HFFc6 (cell line): ENCODE measurements at regions not wholly inside any gene's neighbourhood (a gene's known extent, or its start where the extent isn't known, plus 50 kb on each side); places are given as distances from the start of the nearest gene placed in this dataset.

ENCODE experiments used
- DNase-seq: peaks from one replicate; pipeline ENCODE4 v3.0.0-alpha.2; 2018
- H3K27ac Mint-ChIP-seq: 2 replicates; pipeline ENCODE4 v1.8.0; 2020; ENCODE audit warnings: mild to moderate bottlenecking, mixed read lengths
- H3K27me3 Mint-ChIP-seq: 2 replicates; pipeline ENCODE4 v1.8.0; 2021; ENCODE audit warnings: mild to moderate bottlenecking, moderate library complexity, mixed read lengths; ENCODE audit not compliant: insufficient read depth
- H3K36me3 Mint-ChIP-seq: 2 replicates; pipeline ENCODE4 v1.8.0; 2021; ENCODE audit warnings: low read depth, mixed read lengths
- H3K4me1 Mint-ChIP-seq: 2 replicates; pipeline ENCODE4 v1.8.0; 2020; ENCODE audit warnings: low read depth, mixed read lengths
- H3K4me3 Mint-ChIP-seq: 2 replicates; pipeline ENCODE4 v1.8.0; 2020; ENCODE audit warnings: mild to moderate bottlenecking, moderate library complexity, mixed read lengths
- H3K9me3 Mint-ChIP-seq: 2 replicates; pipeline ENCODE4 v1.8.0; 2020; ENCODE audit warnings: mild to moderate bottlenecking, mixed read lengths
- TF ChIP-seq, protein P1 (sequence below): fragments of 200-600 bp; sonication (generic); IDR thresholded peaks from 2 replicates; pipeline ENCODE4 v1.5.0; 2021; ENCODE audit warnings: antibody characterized with exemption, mild to moderate bottlenecking

DNA sequence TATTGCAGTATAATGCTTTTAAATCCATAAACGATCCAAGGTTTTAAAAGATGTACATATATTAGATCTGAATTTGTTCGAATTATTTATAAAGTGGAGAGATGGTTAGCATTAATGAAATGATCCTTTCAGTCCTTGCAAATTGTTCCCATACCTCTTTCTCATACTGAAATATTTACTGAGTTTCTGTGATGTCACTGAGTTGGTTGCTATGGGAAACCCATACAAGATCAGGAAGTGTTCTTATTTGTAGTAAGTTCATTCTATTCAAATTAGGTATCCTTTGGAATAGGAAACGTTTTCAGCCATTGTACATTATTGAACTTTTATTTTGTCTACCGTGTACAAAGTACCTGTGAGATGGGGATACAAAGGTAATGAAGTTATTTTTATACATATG, 73.2 kb upstream of the CHL1 start:
- Mint-ChIP-seq H3K36me3 (no peaks in the 10 kb centered on the region; the same call in 1 of the 2 replicates), H3K4me1 (no peaks in the 10 kb centered on the region), H3K27ac (no peak overlapping the region), H3K9me3 (peaks cover 36% of the 10 kb centered on the region), H3K27me3 (no peaks in the 10 kb centered on the region; the same call in none of the 2 replicates), H3K4me3 (no peak overlapping the region)
- DNase-seq: no peak
- TF ChIP-seq, protein P1, sequence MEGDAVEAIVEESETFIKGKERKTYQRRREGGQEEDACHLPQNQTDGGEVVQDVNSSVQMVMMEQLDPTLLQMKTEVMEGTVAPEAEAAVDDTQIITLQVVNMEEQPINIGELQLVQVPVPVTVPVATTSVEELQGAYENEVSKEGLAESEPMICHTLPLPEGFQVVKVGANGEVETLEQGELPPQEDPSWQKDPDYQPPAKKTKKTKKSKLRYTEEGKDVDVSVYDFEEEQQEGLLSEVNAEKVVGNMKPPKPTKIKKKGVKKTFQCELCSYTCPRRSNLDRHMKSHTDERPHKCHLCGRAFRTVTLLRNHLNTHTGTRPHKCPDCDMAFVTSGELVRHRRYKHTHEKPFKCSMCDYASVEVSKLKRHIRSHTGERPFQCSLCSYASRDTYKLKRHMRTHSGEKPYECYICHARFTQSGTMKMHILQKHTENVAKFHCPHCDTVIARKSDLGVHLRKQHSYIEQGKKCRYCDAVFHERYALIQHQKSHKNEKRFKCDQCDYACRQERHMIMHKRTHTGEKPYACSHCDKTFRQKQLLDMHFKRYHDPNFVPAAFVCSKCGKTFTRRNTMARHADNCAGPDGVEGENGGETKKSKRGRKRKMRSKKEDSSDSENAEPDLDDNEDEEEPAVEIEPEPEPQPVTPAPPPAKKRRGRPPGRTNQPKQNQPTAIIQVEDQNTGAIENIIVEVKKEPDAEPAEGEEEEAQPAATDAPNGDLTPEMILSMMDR: no peak

DNA sequence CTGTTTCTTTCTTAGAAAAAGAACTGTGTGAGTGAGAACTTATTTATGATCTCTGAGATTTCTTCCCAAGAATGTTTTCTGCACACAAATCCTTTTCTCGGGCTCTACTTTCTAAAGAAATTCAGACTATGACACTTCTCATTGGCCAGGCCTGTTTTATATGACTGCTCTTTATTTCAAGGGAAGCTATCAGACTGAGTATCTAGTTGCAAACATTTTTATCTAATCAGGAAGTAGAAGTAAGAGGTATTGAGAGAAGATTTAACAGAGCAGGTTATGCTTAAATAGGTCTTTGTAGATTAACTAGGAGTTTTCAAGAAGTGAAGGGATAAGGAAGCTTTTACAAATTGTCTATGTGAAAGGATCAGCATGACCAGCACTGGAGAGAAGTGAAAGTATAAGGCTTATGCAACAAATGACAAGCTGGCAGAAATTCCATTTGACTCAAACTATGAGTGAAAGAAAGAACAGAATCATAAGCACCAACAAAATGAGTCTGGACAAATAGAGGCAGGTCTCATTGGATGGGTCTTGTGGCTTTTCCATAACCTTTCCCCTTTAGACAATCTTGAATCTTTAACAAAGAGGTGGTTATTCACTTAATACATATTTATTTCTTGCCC, 71.9 kb upstream of the CHL1 start:
- no peaks in the 10 kb centered on the region; the same call in 1 of the 2 replicates for H3K36me3 Mint-ChIP-seq
- no peak overlapping the region for H3K27ac Mint-ChIP-seq
- no peak overlapping the region for H3K4me3 Mint-ChIP-seq
- TF ChIP-seq, protein P1: no peak
- H3K27me3 Mint-ChIP-seq: no peaks in the 10 kb centered on the region; the same call in none of the 2 replicates
- H3K4me1 Mint-ChIP-seq: no peaks in the 10 kb centered on the region
- no peak for DNase-seq
- peaks cover 39% of the 10 kb centered on the region for H3K9me3 Mint-ChIP-seq

DNA sequence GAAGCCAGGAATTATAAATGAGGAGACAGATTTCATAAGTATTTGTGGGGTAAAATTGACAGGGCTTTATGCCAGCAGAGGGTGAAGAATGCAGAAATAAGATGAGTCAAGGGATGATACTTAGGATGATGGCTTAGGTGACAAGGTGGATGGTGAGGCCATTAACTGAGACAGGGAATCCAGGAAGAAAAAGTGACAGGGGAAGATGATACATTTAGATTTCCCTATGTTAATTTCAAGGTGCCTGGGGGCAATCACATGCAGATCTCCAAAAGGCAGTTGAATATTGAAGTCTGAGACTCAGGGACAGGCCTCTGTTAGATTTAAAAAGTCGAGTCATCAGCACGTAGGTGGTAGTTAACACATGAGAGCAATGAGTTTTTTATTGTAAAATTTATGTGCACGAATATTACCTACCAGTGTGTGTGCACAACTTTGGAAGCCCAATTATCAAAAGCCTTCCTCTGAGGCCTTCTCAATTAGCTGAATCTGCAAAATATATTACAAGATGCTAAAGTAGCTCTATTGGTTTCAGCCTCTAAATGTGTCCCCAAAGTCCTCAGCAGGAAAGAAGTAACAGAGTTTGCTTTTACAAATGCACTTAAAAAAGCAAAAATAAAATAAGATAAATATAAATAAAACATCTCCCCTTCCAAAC, 67.9 kb upstream of the CHL1 start:
- TF ChIP-seq, protein P1: no peak
- Mint-ChIP-seq H3K36me3 (no peaks in the 10 kb centered on the region; the same call in 1 of the 2 replicates), H3K4me1 (no peaks in the 10 kb centered on the region), H3K9me3 (peaks cover 74% of the 10 kb centered on the region), H3K27ac (no peak overlapping the region), H3K4me3 (no peak overlapping the region), H3K27me3 (no peaks in the 10 kb centered on the region; the same call in none of the 2 replicates)
- DNase-seq: no peak

DNA sequence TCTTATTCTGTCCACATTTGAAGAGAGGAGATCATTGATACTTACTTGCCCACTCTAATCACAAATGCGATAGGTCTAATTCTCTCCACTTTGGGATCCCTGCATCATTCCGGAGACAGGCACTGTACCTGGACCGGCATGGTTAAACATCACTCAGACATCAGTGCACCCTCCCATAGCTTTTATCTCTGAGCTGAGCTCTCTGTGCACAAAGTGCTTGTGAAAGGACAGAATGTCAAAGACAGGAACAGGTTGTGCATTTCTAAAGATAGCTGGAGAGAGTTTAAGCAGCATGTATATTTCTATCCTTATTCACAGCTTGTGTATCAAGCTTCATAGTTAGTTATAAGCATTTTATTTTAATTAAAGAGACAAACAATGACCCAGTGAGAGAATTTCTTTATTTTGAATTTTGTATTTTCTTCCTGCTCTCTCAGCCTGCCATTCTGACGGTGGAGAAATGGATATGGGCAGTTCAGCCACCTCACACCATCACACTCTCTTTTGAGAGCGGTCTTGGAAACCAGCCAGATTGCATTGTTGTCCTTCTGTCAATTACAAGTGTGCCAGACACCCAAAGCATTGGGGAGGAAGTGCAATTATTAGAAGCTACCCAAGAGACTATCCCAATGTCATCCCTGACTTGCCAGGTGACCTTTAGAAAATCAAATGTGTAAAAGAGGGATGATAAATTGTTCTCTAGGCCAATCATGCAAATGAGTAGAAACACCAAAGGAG, 65.2 kb upstream of the CHL1 start:
- TF ChIP-seq, protein P1: no peak
- Mint-ChIP-seq H3K36me3 (no peaks in the 10 kb centered on the region; the same call in 1 of the 2 replicates), H3K27me3 (no peaks in the 10 kb centered on the region; the same call in 1 of the 2 replicates), H3K4me3 (no peak overlapping the region), H3K4me1 (no peaks in the 10 kb centered on the region), H3K9me3 (peaks cover 54% of the 10 kb centered on the region), H3K27ac (no peak overlapping the region)
- no peak for DNase-seq

DNA sequence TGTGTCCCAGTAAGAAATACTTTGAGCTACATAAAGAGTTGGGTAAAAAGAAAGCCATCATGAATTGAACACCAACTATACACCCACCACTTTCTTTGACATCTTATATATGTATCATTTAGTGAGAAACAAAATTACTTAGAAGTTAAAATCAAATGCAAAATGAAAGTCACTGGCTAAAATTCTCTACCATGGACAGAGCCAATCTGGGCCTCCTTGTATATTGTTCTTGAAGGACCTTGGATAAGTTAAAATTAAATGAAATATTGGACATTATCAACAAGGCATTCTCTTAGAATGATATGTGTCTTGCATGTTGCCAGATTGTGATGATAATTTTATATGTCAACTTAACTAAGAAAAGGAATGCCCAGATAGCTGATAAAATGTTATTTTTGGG, 64.2 kb upstream of the CHL1 start:
- Mint-ChIP-seq H3K27me3 (no peaks in the 10 kb centered on the region), H3K4me1 (no peaks in the 10 kb centered on the region), H3K9me3 (peaks cover 49% of the 10 kb centered on the region), H3K4me3 (no peak overlapping the region), H3K36me3 (no peaks in the 10 kb centered on the region), H3K27ac (no peak overlapping the region)
- DNase-seq: no peak
- TF ChIP-seq, protein P1: no peak
